ENCODE measurements at regions not wholly inside any gene's neighbourhood (a gene's known extent, or its start where the extent isn't known, plus 50 kb on each side); places are given as distances from the start of the nearest gene placed in this dataset.

GRCh38 chr1:181335631-181336030 lies 147.7 kb upstream of the CACNA1E start:
- H2AK5ac ChIP-seq (ENCODE audit: low read depth, low read length): no peak overlapping the region
- H4K91ac ChIP-seq (ENCODE audit: insufficient read depth, low read depth, low read length): no peak overlapping the region
- no peak overlapping the region for H2AK9ac ChIP-seq (replicated peaks; ENCODE audit: low read depth, low read length, poor library complexity)
- no peaks in the 10 kb centered on the region for H3K4me1 ChIP-seq (ENCODE audit: control insufficient read depth, insufficient read depth, low read length)
- no peak overlapping the region for H2BK20ac ChIP-seq (ENCODE audit: low read depth, low read length)
- H2BK15ac ChIP-seq (ENCODE audit: low read depth, low read length): no peak overlapping the region
- no TSS peak for BruUV-seq (replicated peaks)
- H3K27me3 ChIP-seq (ENCODE audit: control insufficient read depth, insufficient read depth, low read length): no peaks in the 10 kb centered on the region
- H3K36me3 ChIP-seq (ENCODE audit: control insufficient read depth, insufficient read depth, low read length): no peaks in the 10 kb centered on the region
- no peak overlapping the region for H2BK5ac ChIP-seq (ENCODE audit: low read depth, low read length, poor library complexity, severe bottlenecking)
- H3K18ac ChIP-seq (ENCODE audit: low read depth, low read length): no peak overlapping the region
- no peak overlapping the region for H3K4me3 ChIP-seq (ENCODE audit: insufficient read depth, low read depth, low read length)
- intact Hi-C loops (cut with micrococcal nuclease) (no loop called here), dilution Hi-C loops (cut with HindIII; ENCODE audit: low sequenced_read_pairs, unreplicated experiment) (no loop called here), in situ Hi-C loops (cut with MboI; ENCODE audit: low sequenced_read_pairs) (no loop called here)
- H4K5ac ChIP-seq (ENCODE audit: low read depth, low read length): no peak overlapping the region
- WGBS, 2 experiments (ENCODE audit: extremely low coverage in 2 of 2, insufficient read length in 1 of 2): 60% methylated on average over 2 of the region's 3 CpGs; no CpG with 5 or more reads in 1 of the 2 experiments
- H2AFZ ChIP-seq (replicated peaks; ENCODE audit: low read length, poor library complexity): no peak overlapping the region
- H3K4ac ChIP-seq (ENCODE audit: low read depth, low read length): no peak overlapping the region
- ChIA-PET POLR2A (ENCODE audit: unreplicated experiment) (no interaction called here), CTCF (no interaction called here)
- DNase-seq (no peak), ATAC-seq (ENCODE audit: low read depth) (no peak)
- H4K8ac ChIP-seq (ENCODE audit: low read depth in 2 of 2, low read length in 2 of 2): no peak overlapping the region
- no peaks in the 10 kb centered on the region for H3K79me1 ChIP-seq (ENCODE audit: low read depth in 1 of 2, low read length in 2 of 2)
- H3K14ac ChIP-seq (replicated peaks; ENCODE audit: low read depth, low read length): no peak overlapping the region
- H3K9ac ChIP-seq (ENCODE audit: low read depth, low read length): no peak overlapping the region
- no peak overlapping the region for H3K27ac ChIP-seq (ENCODE audit: insufficient read depth, low read length)
- no peak overlapping the region for H3K23ac ChIP-seq (ENCODE audit: low read depth, low read length)
- no peaks in the 10 kb centered on the region; the same call in 1 of the 2 replicates for H4K20me1 ChIP-seq (ENCODE audit: insufficient read depth, low read length)
- no peak for TF ChIP-seq RAD21 (IDR thresholded peaks at IDR 0.05; ENCODE audit: low read length)
- no peak for TF ChIP-seq FOS (IDR thresholded peaks at IDR 0.05; ENCODE audit: low read depth, low read length)
- TF ChIP-seq MAZ (IDR thresholded peaks at IDR 0.05; ENCODE audit: borderline replicate concordance, low read depth, low read length): no peak
- no peak for TF ChIP-seq CHD1 (IDR thresholded peaks at IDR 0.05; ENCODE audit: low read depth, low read length)
- no peak for TF ChIP-seq BHLHE40 (IDR thresholded peaks at IDR 0.05; ENCODE audit: low read depth, low read length)
- TF ChIP-seq MAFK (IDR thresholded peaks at IDR 0.05; ENCODE audit: low read depth, low read length): no peak
- TF ChIP-seq, protein P1, sequence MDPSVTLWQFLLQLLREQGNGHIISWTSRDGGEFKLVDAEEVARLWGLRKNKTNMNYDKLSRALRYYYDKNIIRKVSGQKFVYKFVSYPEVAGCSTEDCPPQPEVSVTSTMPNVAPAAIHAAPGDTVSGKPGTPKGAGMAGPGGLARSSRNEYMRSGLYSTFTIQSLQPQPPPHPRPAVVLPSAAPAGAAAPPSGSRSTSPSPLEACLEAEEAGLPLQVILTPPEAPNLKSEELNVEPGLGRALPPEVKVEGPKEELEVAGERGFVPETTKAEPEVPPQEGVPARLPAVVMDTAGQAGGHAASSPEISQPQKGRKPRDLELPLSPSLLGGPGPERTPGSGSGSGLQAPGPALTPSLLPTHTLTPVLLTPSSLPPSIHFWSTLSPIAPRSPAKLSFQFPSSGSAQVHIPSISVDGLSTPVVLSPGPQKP (IDR thresholded peaks at IDR 0.05; ENCODE audit: borderline replicate concordance, low read depth, low read length): no peak
- no peak for TF ChIP-seq CEBPB (IDR thresholded peaks at IDR 0.05; ENCODE audit: low read depth, low read length)
- TF ChIP-seq, protein P2, sequence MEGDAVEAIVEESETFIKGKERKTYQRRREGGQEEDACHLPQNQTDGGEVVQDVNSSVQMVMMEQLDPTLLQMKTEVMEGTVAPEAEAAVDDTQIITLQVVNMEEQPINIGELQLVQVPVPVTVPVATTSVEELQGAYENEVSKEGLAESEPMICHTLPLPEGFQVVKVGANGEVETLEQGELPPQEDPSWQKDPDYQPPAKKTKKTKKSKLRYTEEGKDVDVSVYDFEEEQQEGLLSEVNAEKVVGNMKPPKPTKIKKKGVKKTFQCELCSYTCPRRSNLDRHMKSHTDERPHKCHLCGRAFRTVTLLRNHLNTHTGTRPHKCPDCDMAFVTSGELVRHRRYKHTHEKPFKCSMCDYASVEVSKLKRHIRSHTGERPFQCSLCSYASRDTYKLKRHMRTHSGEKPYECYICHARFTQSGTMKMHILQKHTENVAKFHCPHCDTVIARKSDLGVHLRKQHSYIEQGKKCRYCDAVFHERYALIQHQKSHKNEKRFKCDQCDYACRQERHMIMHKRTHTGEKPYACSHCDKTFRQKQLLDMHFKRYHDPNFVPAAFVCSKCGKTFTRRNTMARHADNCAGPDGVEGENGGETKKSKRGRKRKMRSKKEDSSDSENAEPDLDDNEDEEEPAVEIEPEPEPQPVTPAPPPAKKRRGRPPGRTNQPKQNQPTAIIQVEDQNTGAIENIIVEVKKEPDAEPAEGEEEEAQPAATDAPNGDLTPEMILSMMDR (conservative IDR thresholded peaks at IDR 0.05; ENCODE audit: low read depth, low read length): no peak
- TF ChIP-seq NFE2L2 (IDR thresholded peaks at IDR 0.05; ENCODE audit: low read depth, low read length): no peak
- no peak for TF ChIP-seq MXI1 (IDR thresholded peaks at IDR 0.05; ENCODE audit: borderline replicate concordance, low read depth, low read length)
- H3K56ac ChIP-seq (ENCODE audit: extremely low read depth, insufficient read depth, low read length): no peak overlapping the region
- no peaks in the 10 kb centered on the region for H3K9me3 ChIP-seq (ENCODE audit: control insufficient read depth, insufficient read depth, low read length)
- H3K9me1 ChIP-seq (ENCODE audit: insufficient read depth, low read length): no peaks in the 10 kb centered on the region
- no peak overlapping the region for H2BK120ac ChIP-seq (ENCODE audit: low read depth, low read length)
- no peak overlapping the region for H3K4me2 ChIP-seq (ENCODE audit: low read depth, low read length)

Data from IMR-90 (cell line).